NCI-H2029 treated with DMSO at 0.1 percent for 48 hours (cell line): ENCODE measurements at regions not wholly inside any gene's neighbourhood (a gene's known extent, or its start where the extent isn't known, plus 50 kb on each side); places are given as distances from the start of the nearest gene placed in this dataset.

Source experiments
- DNase-seq: peaks from one replicate; lab custom pipeline; 2025; lab: John Stamatoyannopoulos, UW

DNA sequence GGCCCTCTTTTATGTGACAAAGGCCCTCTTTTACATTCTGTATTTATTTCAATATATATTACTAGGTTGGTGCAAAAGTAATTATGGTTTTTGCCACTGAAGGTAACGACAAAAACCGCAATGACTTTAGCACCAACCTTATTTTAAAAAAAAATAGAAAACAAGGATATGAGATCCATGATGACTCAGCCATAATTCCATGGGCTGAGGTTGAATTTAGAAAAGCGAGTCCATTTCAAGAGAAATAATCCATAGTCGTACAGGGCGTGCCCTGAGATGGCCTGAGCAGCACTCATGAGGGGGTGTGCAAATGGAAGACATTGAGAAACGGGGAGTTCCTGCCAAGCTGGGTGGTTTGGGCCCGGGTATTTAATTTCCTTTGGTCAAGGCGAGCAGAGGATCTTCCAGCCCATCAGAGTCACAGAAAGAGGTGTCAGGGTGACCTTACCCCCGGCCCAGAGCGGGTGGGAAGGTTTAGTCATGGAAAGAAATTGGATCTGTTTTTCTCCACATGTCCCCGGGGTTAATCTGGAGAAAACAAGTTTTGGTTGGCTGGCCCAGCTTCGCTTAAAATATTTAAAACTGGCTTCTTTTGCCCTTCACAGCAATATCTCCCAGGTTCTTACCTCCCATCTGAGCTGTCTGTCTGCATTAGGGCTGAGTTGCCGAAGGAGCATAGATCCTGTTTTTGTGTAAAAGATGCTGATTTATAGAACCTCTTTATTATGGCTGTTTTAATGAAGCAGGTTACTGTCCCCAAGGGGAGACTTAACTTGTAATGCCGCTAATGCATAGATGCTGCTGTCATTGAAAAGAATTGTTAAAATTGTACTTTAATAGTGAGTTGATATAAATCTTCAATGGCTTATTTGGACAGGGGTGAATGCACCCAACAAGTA is 255.6 kb downstream of the PREX1 start:
- DNase-seq, result no peak

DNA sequence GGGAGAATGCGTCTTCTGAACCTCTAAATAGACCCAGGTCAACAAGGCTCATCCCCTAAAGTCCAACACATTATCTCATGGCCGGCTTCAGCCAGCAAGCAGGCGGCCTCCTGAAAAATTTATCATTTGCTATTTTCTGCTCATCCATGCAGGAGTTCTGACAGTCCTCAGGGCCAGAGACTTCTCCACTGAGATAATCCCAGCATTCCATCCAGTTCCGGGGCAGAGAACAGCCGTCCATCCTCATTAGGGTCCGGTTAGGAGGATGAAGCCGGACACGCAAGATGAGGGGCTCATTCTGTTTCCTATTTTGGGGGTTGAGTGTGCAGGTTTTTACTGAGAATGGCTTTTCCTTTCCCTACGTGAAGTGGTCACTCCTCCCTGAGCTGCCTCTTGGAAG is 258.1 kb downstream of the PREX1 start:
- DNase-seq, result no peak

DNA sequence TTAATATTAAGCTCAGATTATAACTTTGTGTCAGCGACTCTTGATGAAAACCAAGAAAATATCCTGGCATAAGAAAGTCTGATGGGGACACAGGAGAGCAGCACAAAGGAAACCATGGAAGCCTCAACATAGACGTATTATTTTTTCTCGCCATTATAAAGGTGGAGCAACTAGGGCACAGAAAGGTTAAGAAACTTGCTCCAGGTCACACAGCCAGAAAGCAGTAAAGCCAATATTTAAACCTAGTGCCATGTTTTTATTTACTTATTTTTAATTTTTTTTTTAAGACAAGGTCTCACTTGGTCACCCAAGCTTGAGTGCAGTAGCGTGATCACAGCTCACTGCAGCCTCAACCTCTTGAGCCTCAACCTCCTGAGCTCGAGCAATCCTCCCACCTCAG is 259.3 kb downstream of the PREX1 start:
- DNase-seq, result no peak

DNA sequence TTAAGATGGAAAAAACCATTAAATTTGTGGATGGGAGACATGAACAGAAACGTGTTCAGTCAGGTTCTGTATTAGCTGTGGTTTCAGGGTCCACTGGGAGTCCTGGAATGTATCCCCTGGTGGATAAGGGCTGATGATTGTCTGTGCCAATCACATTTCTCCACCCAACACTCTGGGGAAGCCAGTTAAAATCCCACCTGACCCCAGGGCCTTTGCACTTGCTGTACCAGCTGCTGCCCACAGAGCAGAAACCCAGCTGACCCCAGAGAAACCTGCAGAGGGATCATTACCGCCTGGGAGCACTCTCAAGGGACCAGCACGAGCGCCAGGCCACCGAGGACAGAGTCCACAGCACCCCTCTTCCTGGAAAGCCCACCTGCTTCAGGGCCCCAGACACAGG is 260.7 kb downstream of the PREX1 start:
- DNase-seq, result no peak

DNA sequence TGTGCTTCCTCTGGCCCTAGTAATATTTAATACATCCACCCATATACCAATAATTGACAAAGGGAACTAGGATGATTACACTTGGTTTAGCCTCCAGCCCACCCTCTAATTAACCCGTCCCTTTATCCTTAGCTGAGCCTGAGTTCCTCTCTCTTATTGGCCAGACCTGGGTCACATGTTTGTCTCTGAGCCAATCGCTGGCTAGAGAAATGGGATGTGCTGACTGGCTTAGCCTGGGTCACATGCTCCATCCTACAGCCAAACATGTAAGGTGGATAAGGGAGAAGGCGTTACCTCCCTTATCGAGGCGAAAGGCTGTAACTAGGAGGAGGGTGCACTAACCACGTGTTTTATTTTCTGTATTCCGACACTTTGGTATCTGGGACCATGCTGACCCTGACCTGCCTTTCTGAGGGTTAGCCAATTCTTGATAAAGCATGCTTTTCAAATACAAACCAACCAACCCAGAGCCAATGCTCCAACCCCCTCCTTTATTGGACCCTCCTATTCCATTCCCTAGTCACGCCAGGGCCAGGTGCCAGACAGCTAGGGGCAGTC is 262.7 kb downstream of the PREX1 start:
- no peak for DNase-seq

DNA sequence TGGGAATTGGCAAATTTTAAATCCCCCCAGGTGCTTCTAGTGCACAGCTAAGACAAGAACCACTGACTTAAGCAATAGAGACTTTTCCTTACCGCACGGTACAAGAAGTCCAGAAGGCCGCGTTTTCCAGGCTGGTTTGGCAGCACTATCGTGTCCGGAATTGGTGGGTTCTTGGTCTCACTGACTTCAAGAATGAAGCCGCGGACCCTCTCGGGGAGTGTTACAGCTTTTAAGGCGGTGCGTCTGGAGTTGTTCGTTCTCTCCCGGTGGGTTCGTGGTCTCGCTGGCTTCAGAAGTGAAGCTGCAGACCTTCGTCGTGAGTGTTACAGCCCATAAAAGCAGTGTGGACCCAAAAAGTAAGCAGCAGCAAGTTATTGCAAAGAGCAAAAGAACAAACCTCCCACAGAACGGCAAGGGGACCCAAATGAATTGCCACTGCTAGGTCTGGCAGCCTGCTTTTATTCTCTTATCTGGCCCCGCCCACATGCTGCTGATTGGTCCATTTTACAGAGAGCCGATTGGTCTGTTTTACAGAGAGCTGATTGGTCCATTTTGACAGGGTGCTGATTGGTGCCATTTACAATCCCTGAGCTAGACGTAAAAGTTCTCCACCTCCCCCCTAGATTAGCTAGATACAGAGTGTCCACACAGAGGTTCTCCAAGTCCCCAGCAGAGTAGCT is 264.5 kb downstream of the PREX1 start:
- no peak for DNase-seq

DNA sequence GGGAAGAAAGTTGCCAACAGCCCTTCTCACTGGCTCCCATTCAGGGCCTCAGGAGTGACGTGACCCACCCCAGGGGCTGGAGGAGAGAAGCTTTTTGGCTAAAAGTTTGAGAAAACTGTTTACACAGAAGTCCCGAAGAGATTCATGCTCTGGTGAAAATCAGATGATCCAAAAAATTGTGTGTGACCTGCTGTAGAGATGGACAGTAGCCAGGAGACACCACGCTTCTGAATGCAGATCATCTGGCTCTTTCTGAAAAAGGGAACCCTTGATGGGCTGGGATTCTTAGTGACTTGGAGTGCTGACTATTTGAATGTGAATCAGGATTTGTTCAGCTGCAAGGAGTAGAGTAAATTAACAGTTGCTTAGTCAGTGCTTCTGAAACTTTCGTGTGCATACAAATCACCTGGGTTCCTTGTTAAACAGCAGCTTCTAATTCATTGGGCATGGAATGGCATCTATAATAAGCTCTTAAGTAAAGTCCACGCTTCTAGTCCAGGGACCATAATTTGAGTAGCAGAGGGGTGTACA is 265.1 kb downstream of the PREX1 start:
- no peak for DNase-seq

DNA sequence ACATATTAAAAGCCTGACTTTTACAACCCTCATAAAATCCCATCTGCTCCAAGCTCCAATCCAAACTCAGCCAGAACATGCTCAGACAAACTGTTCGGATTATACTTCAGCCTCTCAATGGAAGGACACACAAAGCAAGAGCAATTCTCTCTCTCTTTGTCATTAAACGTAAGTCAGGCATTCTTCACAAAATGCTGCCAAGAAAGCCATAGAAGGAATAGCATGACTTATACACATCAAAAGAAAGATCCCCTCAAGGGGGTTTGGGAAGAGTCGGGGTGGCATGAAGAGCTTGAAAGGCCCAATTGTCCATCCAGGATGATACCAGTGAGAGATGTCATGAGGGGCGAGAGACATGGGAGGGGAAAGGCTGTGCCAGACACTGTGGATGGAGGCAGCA is 268.9 kb downstream of the PREX1 start:
- no peak for DNase-seq

DNA sequence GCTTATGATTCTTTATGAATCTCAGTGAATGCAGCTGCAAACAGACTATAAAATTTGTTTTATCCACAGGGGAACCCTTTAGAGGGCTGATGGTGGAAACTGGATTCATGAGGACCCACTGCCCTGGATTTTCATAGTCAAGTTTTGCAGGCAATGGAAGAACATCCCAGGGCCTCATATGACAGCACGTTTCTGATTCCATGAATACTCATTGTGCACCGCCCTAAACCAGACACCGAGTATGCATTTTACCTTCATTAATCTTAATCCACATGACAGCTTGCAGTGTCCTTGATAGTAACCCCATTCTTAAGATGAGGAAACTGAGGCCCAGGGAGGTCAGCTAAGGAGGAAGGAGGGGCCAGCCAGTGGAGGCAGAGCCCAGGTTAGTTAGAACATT is 270.4 kb downstream of the PREX1 start:
- DNase-seq, result no peak

DNA sequence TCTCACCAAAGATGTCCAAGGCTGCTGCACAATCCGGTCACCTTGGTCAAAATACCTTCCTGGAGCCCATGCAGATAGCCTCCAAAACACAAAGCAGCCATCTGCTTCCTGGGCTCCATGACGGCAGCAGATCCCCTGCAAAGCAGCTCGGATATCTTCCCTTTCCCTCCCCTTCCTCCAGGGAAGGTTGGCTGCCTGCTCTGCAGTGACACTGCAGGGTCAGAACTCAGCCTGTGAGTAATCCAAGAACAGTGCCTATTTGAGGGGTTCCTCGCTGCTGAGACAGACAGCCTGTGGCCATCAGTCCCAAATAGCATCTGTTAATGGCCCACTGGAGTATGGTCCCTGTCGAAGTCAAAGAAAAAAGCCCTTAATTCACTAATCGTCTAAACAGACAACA is 270.8 kb downstream of the PREX1 start:
- DNase-seq, result no peak

DNA sequence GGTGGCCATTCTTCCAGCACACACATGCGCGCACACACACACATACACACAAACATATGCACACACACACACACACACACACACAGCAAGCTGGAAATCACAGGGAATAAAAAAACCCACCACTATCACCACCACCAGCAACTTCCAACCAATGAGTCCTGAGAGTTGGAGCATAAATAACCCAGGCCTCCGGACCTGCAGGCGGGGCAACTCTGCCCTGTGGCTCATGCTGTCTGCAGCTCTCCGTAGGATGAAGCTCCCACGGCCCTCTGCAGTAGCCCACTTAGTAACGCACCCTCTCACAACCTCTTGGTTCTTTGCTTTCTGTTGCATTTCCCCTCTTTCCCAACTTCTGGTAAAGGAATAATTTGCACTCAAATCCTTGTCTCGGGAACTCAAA is 275.2 kb downstream of the PREX1 start:
- DNase-seq, result no peak

DNA sequence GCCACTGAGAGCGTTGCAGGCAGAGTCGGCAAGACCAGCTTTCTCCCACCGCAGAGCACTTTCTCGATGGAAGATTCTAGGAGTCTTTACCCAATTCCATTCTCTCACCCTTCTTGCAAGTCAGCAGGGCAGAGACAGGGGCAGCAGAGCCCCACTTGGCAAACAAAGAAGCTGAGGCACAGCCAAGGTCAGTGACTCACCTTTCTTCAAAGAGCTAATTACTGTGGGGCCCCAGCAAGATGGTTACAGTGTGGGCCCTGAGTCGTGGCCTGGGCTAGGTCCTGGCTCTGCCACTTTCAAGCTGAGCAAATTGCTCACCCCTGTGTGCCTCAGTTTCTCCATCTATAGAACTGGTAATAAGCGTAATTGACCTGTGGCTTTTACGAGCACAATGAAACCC is 277.0 kb downstream of the PREX1 start:
- no peak for DNase-seq

DNA sequence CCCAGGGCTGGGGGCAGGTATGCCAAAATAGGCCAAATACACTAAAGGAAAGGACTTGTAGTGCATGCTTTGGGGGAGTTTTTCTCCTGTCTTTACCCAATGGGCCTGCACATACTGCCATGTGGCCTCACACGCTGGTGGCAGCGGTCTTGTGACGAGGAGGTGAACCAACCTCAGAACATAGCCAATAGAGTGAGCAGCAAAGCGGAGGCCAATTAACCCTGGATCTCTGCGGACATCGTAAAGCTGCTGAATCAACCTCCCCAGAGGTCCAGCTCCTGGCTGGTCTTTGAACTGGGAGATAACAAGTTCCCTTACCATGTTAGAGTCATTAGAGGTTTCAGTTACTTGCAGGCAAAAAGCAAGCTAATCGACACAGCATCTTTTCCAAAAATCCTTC is 280.1 kb downstream of the PREX1 start:
- no peak for DNase-seq

DNA sequence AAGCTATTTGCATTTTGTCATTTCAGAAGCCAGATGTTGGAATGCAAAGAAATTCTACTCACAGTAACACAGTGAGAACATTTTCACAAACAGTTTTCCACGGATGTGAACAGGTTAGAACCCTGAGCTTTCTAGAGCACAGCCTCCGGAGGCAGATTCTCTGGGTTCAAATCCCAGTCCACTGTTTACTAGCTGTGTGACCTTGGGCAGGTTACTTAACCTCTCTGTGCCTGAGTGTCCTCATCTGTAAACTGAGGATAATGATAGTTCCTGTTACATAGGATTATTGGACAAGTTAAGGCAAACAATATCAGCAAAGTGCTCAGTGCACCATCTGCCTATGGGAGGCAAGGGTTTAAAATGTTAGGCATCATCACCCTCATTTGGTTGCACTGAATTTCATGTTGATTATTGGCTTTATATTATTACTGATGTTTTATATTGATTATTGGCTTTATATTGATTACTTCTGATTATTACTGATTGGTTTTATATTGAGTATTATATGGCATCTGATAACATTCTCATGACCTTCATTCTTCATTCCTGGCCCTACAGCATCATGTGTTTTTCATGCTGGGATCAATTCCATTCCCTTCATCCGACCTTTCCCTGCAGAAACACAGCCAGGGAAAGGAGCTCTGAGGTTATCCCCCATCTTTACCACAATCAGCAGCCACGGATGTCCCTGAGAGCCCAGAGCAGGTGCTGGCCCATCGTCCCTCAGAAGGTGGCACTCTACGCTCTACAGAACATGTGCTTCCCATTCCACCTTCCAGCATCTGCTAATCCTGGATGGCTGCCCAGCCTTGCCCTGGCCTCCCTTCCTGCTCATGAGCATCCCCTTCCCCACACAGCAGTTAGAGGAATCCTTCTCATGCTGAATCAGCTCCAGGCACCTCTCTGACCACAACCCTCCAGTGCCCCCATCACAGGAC is 283.1 kb downstream of the PREX1 start:
- no peak for DNase-seq

DNA sequence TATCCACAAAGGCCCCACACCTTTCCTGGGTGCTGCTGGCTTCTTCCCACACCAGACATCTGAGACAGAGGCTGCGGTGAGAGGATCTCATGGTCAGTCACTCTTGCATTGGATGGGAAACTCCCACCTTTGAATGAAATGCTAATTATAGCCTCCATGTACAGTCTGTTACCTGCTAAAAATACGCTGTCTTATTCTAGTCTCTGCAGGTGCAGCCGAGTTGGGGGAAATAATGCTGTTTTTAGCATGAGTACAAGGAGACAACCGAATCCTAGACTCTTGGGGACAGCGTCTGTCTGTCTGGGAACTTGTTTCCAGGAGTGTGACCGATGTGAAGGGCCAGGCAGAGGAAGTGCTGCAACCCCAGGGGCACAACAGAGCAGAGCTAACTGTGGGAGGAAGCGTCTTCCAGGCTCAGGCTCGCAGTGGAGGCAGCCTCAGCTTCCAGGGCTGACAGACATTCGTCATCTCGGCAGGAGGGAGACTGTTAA is 286.2 kb downstream of the PREX1 start:
- DNase-seq, result no peak

DNA sequence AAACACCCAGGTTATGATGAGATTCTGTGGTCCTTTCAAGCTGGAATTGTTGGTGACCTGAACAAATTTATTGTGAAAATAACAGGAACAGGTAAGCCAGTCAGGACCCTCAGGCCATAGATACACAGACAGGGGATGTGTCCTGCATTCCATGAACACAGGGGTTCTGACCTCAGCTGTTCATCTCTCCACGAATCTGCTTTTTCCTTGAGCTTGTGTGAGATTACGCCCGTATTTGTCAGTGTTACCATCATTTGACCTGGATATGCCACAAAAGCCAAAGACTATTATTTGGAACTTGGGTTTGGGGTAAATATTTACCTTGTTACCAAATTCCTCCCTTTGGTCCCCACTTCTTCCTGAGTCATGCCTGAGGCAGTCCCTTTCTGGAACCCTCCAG is 288.9 kb downstream of the PREX1 start:
- DNase-seq, result no peak

DNA sequence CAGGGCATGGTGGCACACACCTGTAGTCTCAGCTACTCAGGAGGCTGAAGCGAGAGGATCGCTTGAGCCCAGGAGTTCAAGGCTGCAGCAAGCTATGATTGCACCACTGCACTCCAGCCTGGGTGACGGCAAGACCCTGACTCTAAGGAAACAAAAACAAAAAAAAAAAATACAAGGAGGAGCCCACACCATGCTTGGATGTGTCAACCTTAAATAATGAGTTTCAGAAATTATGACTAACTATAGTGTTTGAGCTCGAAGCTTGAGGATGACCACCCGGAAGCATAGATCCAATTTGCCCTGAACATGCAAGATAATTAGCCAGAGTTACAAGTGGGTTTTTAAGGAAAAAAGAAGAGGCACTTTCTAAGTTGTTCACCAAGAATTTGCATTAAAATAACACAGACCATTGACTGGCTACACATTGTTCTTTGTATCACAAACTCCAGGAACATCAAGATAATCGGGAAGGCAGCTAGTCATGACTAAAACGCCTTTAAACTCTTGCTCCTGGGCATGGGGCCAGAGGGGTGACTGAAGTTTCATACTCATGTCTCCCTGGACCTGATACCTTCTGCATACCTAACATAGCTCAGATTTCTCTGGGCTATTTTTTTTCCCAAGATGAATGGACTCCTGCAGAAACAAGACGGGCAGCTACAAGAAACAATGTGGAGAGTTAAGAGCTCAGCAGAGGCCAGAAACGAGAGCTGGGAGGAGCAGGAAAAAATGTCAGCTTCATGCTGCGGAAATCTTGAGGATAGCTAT is 289.6 kb downstream of the PREX1 start:
- DNase-seq, result no peak

DNA sequence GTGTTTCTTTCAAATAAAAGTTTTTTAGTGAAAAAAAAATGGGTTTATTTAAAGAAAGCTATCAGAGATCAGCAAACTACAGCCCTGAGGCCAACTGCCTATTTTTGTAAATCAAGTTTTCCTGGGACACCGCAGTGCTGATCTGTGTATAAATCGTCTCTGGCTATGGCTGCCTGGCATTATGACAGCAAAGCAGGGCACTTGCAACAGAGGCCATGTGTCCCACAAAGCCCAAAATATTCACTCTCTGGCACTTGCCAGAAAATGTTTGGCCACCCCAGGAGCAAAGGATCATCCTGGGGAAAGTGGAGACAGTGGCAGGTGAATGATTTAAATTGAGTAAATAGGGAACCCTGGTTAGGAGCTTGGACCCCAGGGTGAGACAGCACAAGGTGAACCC is 291.6 kb downstream of the PREX1 start:
- no peak for DNase-seq

DNA sequence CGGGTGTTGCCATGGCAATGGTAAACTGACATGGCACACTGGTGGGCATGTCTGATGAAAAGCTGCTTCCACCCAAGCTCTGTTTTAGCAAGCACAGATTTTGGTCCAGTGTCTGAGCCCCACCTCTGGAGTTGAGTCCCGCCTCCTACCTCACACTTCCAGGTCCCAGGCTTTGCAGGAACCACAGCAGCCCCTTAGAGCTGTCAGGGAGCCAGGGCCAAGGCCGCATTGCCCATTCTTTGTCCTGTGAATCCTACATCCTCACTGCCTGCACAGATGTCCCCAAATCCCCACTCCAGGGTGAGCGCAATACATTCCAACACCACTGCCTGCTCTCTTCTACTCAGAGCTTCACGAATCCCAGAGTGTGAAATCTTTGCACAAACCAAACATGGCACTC is 292.2 kb downstream of the PREX1 start:
- no peak for DNase-seq

DNA sequence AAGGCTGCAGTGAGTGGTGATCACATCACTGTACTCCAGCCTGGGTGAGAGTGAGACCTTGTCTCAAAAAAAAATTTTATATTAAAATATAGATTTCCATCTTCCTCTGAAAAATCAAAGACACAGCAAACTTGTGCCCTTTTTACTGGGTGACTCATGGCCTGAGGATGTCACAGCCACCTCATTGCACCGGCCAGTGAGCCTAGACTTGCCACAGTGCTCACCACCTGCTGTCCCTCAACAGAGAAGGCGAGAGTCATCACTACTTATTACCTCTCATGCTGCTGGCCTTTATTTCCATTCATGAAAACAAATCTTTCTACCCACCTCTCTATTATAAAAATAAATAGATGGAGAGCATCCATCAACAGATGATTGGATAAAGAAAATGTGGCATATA is 295.8 kb downstream of the PREX1 start:
- no peak for DNase-seq

DNA sequence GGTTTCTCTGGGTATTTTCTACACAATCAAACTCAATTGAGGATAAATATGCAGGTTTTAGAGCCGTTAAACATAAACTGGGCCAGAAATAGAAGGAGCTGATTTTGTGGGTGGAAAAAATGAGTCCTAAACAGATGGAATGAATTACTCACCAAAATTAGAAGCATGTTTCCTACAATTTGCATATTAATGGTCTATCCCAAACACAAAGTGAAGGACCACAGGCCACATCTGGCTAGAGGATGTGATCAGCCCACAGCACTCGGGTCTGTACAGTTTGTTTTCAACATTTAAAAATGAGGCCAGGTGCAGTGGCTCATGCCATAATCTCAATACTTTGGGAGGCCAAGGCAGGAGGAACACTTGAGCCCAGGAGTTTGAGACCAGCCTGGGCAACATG is 296.3 kb downstream of the PREX1 start:
- DNase-seq, result no peak
